ENCODE measurements at regions not wholly inside any gene's neighbourhood (a gene's known extent, or its start where the extent isn't known, plus 50 kb on each side); places are given as distances from the start of the nearest gene placed in this dataset.

DNA sequence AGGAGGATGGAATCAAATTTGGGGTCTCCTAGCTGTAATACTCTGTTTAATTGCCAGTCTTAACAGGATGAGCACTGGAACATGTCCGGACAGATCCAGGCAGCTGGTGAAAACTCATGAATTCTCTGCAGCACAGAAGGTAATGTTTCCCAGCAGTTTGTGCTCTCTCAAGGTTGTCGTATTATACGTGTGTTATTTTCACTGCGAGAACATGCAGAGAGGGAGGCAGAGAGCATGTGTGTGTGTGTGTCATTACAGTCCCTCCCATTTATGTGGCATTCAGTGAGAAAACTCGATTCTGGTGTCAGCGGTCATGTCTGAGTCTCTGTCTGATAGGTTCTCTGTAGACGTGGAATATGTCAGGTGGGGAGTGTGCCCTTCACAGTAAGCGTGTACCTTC lies 150.2 kb upstream of the POU3F3 start:
- Histone ChIP-seq H3K36me3 (no peaks in the 10 kb centered on the region), H3K9me3 (no peaks in the 10 kb centered on the region), H3K27me3 (no peaks in the 10 kb centered on the region), H3K4me1 (ENCODE audit: control insufficient read depth in 1 of 2, insufficient read depth in 1 of 2, low read depth in 1 of 2, low read length in 1 of 2) (no peaks in the 10 kb centered on the region), H3K27ac (no peak overlapping the region), H3K4me3 (ENCODE audit: low read depth in 1 of 2, low read length in 1 of 2) (no peak overlapping the region)
- TF ChIP-seq CTCF (IDR thresholded peaks at IDR 0.05), result no peak

DNA sequence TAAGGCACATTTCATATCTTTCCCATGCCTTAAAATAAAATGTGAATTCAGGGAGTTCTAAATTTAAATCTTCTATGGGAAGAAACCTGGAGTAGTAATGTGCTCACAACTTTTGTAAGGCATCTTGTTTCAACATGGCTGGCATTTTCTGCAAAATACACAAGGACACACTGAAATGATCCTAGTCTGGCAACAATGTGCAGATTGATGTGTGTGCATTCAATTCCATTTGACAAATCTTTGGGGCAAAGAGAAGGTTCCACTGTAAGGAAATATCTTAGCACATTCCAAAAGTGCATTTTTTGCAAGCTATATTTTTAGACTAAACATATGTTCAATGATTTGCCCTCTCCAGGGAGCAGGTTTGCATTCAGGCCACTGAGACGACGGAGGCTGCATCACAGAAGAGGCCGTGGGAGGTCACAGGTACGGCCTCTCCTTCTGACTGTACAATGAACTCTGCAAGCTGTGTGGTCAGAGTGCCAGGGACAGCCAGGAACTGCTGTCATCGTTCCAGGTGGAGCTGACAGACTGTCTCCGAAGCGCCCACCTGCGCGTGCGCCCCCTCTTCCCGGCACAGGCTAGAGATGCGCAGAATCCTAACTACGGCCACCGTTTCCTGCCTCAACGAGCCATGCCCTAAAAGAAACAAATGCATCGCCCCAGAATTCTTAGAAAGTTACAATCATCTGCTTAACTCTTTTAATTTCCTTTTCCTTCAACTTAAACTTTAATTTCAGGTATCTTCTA lies 149.2 kb upstream of the POU3F3 start:
- Histone ChIP-seq H3K9me3 (no peaks in the 10 kb centered on the region), H3K27me3 (no peaks in the 10 kb centered on the region), H3K27ac (no peak overlapping the region), H3K4me3 (ENCODE audit: low read depth in 1 of 2, low read length in 1 of 2) (no peak overlapping the region), H3K36me3 (no peaks in the 10 kb centered on the region), H3K4me1 (ENCODE audit: control insufficient read depth in 1 of 2, insufficient read depth in 1 of 2, low read depth in 1 of 2, low read length in 1 of 2) (no peaks in the 10 kb centered on the region)
- no peak for TF ChIP-seq CTCF (IDR thresholded peaks at IDR 0.05)

GRCh38 chr2:104707056-104707455 lies 146.9 kb upstream of the POU3F3 start:
- no peak overlapping the region for H3K4me3 ChIP-seq (ENCODE audit: low read depth in 1 of 2, low read length in 1 of 2)
- no peak overlapping the region for H3K27ac ChIP-seq
- no peaks in the 10 kb centered on the region for H3K9me3 ChIP-seq
- H3K27me3 ChIP-seq, result no peaks in the 10 kb centered on the region
- no peaks in the 10 kb centered on the region for H3K4me1 ChIP-seq (ENCODE audit: control insufficient read depth in 1 of 2, insufficient read depth in 1 of 2, low read depth in 1 of 2, low read length in 1 of 2)
- H3K36me3 ChIP-seq, result no peaks in the 10 kb centered on the region
- TF ChIP-seq CTCF (IDR thresholded peaks at IDR 0.05), result no peak

- Histone ChIP-seq H3K4me1 (ENCODE audit: control insufficient read depth in 1 of 2, insufficient read depth in 1 of 2, low read depth in 1 of 2, low read length in 1 of 2) (no peaks in the 10 kb centered on the region), H3K36me3 (no peaks in the 10 kb centered on the region)
- no peak for TF ChIP-seq CTCF (IDR thresholded peaks at IDR 0.05)
Measured at GRCh38 chr2:104708967-104709366, 144.9 kb upstream of the POU3F3 start.

GRCh38 chr2:104716061-104716460 lies 137.9 kb upstream of the POU3F3 start:
- no peaks in the 10 kb centered on the region for H3K9me3 ChIP-seq
- no peak overlapping the region for H3K4me3 ChIP-seq (ENCODE audit: low read depth in 1 of 2, low read length in 1 of 2)

More at GRCh38 chr2:104708967-104709366, 144.9 kb upstream of the POU3F3 start:
- Histone ChIP-seq H3K27ac (no peak overlapping the region), H3K27me3 (no peaks in the 10 kb centered on the region), H3K9me3 (no peaks in the 10 kb centered on the region), H3K4me3 (ENCODE audit: low read depth in 1 of 2, low read length in 1 of 2) (no peak overlapping the region)

More at GRCh38 chr2:104716061-104716460, 137.9 kb upstream of the POU3F3 start:
- Histone ChIP-seq H3K27me3 (no peaks in the 10 kb centered on the region), H3K36me3 (no peaks in the 10 kb centered on the region), H3K27ac (no peak overlapping the region), H3K4me1 (ENCODE audit: control insufficient read depth in 1 of 2, insufficient read depth in 1 of 2, low read depth in 1 of 2, low read length in 1 of 2) (no peaks in the 10 kb centered on the region)
- TF ChIP-seq CTCF (IDR thresholded peaks at IDR 0.05), result no peak

All from neutrophil (primary cell).